ENCODE measurements at regions not wholly inside any gene's neighbourhood (a gene's known extent, or its start where the extent isn't known, plus 50 kb on each side); places are given as distances from the start of the nearest gene placed in this dataset.

GRCh38 chr5:30287890-30288289, 905.6 kb upstream of the CDH6 start:
- Histone ChIP-seq H3K4me2 (ENCODE audit: extremely low read depth, insufficient read depth, low read length) (no peak overlapping the region), H3K9me3 (ENCODE audit: control insufficient read depth, insufficient read depth, low read depth, low read length) (no peaks in the 10 kb centered on the region), H3K27me3 (ENCODE audit: control insufficient read depth, insufficient read depth, low read length) (no peaks in the 10 kb centered on the region), H3K4me1 (ENCODE audit: control insufficient read depth, extremely low read depth, insufficient read depth, low read length) (no peaks in the 10 kb centered on the region), H3K27ac (ENCODE audit: insufficient read depth, low read length) (no peak overlapping the region), H3K4me3 (replicated peaks in 1 of 4; ENCODE audit: control extremely low read depth in 1 of 4, insufficient read depth in 1 of 4, low read depth in 3 of 4, low read length in 4 of 4) (no peak overlapping the region), H3K79me2 (ENCODE audit: control insufficient read depth, insufficient read depth, low read length) (no peaks in the 10 kb centered on the region), H2AFZ (ENCODE audit: low read length) (no peak overlapping the region), H3K9ac (ENCODE audit: insufficient read depth, low read length) (no peak overlapping the region), H4K20me1 (ENCODE audit: control insufficient read depth, extremely low read depth, insufficient read depth, low read length) (no peaks in the 10 kb centered on the region), H3K36me3 (ENCODE audit: control insufficient read depth, insufficient read depth, low read length) (no peaks in the 10 kb centered on the region)
- DNase-seq (ENCODE audit: low read depth in 2 of 2): no peak
- TF ChIP-seq EZH2 (IDR thresholded peaks at IDR 0.05; ENCODE audit: low read length, missing control alignments) (no peak), CTCF (conservative IDR thresholded peaks at IDR 0.05 in 1 of 2, IDR thresholded peaks at IDR 0.05 in 1 of 2; ENCODE audit: low read depth in 1 of 2, low read length in 2 of 2) (no peak)

GRCh38 chr5:30279237-30279636, 914.2 kb upstream of the CDH6 start:
- Histone ChIP-seq H3K27me3 (ENCODE audit: control insufficient read depth, insufficient read depth, low read length) (no peaks in the 10 kb centered on the region), H3K79me2 (ENCODE audit: control insufficient read depth, insufficient read depth, low read length) (no peaks in the 10 kb centered on the region), H3K4me1 (ENCODE audit: control insufficient read depth, extremely low read depth, insufficient read depth, low read length) (no peaks in the 10 kb centered on the region), H3K27ac (ENCODE audit: insufficient read depth, low read length) (no peak overlapping the region), H3K4me2 (ENCODE audit: extremely low read depth, insufficient read depth, low read length) (no peak overlapping the region), H3K36me3 (ENCODE audit: control insufficient read depth, insufficient read depth, low read length) (no peaks in the 10 kb centered on the region), H2AFZ (ENCODE audit: low read length) (no peak overlapping the region), H4K20me1 (ENCODE audit: control insufficient read depth, extremely low read depth, insufficient read depth, low read length) (no peaks in the 10 kb centered on the region), H3K9me3 (ENCODE audit: control insufficient read depth, insufficient read depth, low read depth, low read length) (no peaks in the 10 kb centered on the region), H3K4me3 (replicated peaks in 1 of 4; ENCODE audit: control extremely low read depth in 1 of 4, insufficient read depth in 1 of 4, low read depth in 3 of 4, low read length in 4 of 4) (no peak overlapping the region), H3K9ac (ENCODE audit: insufficient read depth, low read length) (no peak overlapping the region)
- peak in 1 of 2 donors; percentile 63 for DNase-seq (ENCODE audit: low read depth in 2 of 2)
- TF ChIP-seq EZH2 (IDR thresholded peaks at IDR 0.05; ENCODE audit: low read length, missing control alignments) (no peak), CTCF (conservative IDR thresholded peaks at IDR 0.05 in 1 of 2, IDR thresholded peaks at IDR 0.05 in 1 of 2; ENCODE audit: low read depth in 1 of 2, low read length in 2 of 2) (no peak)

GRCh38 chr5:30267026-30267425, 926.5 kb upstream of the CDH6 start:
- Histone ChIP-seq H3K9ac (ENCODE audit: insufficient read depth, low read length) (no peak overlapping the region), H3K27ac (ENCODE audit: insufficient read depth, low read length) (no peak overlapping the region), H3K4me2 (ENCODE audit: extremely low read depth, insufficient read depth, low read length) (no peak overlapping the region), H3K4me1 (ENCODE audit: control insufficient read depth, extremely low read depth, insufficient read depth, low read length) (no peaks in the 10 kb centered on the region), H3K36me3 (ENCODE audit: control insufficient read depth, insufficient read depth, low read length) (no peaks in the 10 kb centered on the region), H4K20me1 (ENCODE audit: control insufficient read depth, extremely low read depth, insufficient read depth, low read length) (no peaks in the 10 kb centered on the region), H3K79me2 (ENCODE audit: control insufficient read depth, insufficient read depth, low read length) (no peaks in the 10 kb centered on the region), H3K9me3 (ENCODE audit: control insufficient read depth, insufficient read depth, low read depth, low read length) (no peaks in the 10 kb centered on the region), H3K27me3 (ENCODE audit: control insufficient read depth, insufficient read depth, low read length) (no peaks in the 10 kb centered on the region), H2AFZ (ENCODE audit: low read length) (no peak overlapping the region), H3K4me3 (replicated peaks in 1 of 4; ENCODE audit: control extremely low read depth in 1 of 4, insufficient read depth in 1 of 4, low read depth in 3 of 4, low read length in 4 of 4) (no peak overlapping the region)
- no peak for TF ChIP-seq EZH2 (IDR thresholded peaks at IDR 0.05; ENCODE audit: low read length, missing control alignments)
- no peak for TF ChIP-seq CTCF (conservative IDR thresholded peaks at IDR 0.05 in 1 of 2, IDR thresholded peaks at IDR 0.05 in 1 of 2; ENCODE audit: low read depth in 1 of 2, low read length in 2 of 2)
- no peak for DNase-seq (ENCODE audit: low read depth in 2 of 2)

All from fibroblast of lung (primary cell).